Caco-2 (cell line): ENCODE measurements at regions not wholly inside any gene's neighbourhood (a gene's known extent, or its start where the extent isn't known, plus 50 kb on each side); places are given as distances from the start of the nearest gene placed in this dataset.
"Not testable (repeated sequence)": the region's sequence is repeated elsewhere in the genome, so short reads cannot be mapped to it uniquely, and the experiment has no call there.

Experiments used
- BruUV-seq: library from RNA; stranded (reverse); fragments of 400-500 nt; replicated peaks from 2 replicates; lab custom pipeline; 2021; lab: Mats Ljungman, UMichigan
- CTCF ChIA-PET: fragments of 300-600 bp; sonication (Branson Sonifier 250); formaldehyde crosslinking; loops from one replicate; lab custom pipeline; 2022; ENCODE audit warnings: antibody characterized with exemption; lab: Charles Lee
- POLR2A ChIA-PET: fragments of 300-600 bp; sonication (Branson Sonifier 250); formaldehyde crosslinking; loops from one replicate; lab custom pipeline; 2022; ENCODE audit warnings: antibody characterized with exemption; lab: Charles Lee
- DNase-seq, 2 experiments: peaks; one replicate each; pipeline versions ENCODE4 v3.0.0 to v3.0.0-alpha.2; 2020 to 2022
- H3K27me3 ChIP-seq: replicated peaks from 2 replicates; pipeline ENCODE4 v1.6.0; 2011; ENCODE audit warnings: low read length; ENCODE audit not compliant: control insufficient read depth, insufficient read depth
- H3K36me3 ChIP-seq: 2 replicates; pipeline ENCODE4 v1.5.1; 2011; ENCODE audit warnings: low read length; ENCODE audit not compliant: control insufficient read depth, insufficient read depth
- H3K4me1 ChIP-seq: fragments of 250-450 bp; sonication (Bioruptor Pico); 2 replicates; pipeline ENCODE4 v1.5.1; 2020; ENCODE audit warnings: mild to moderate bottlenecking
- H3K4me3 ChIP-seq: 2 replicates; pipeline ENCODE4 v1.5.1; 2011; ENCODE audit warnings: low read depth, mild to moderate bottlenecking, control low read depth, low read length
- H3K9me3 ChIP-seq: fragments of 250-450 bp; sonication (Bioruptor Pico); 2 replicates; pipeline ENCODE4 v1.5.1; 2020; ENCODE audit warnings: mild to moderate bottlenecking, moderate library complexity
- H3K27ac Mint-ChIP-seq: one replicate; pipeline ENCODE4 v1.8.0; 2022; ENCODE audit warnings: mixed read lengths; ENCODE audit not compliant: unreplicated experiment
- H3K27me3 Mint-ChIP-seq: one replicate; pipeline ENCODE4 v1.8.0; 2022; ENCODE audit warnings: mixed read lengths; ENCODE audit not compliant: insufficient read depth, unreplicated experiment
- H3K36me3 Mint-ChIP-seq: one replicate; pipeline ENCODE4 v1.8.0; 2022; ENCODE audit warnings: mild to moderate bottlenecking, mixed read lengths; ENCODE audit not compliant: insufficient read depth, unreplicated experiment
- H3K4me1 Mint-ChIP-seq: one replicate; pipeline ENCODE4 v1.8.0; 2022; ENCODE audit warnings: low read depth, mixed read lengths; ENCODE audit not compliant: unreplicated experiment
- H3K4me3 Mint-ChIP-seq: one replicate; pipeline ENCODE4 v1.8.0; 2022; ENCODE audit warnings: mild to moderate bottlenecking, moderate library complexity, mixed read lengths; ENCODE audit not compliant: unreplicated experiment
- H3K9me3 Mint-ChIP-seq: one replicate; pipeline ENCODE4 v1.8.0; 2022; ENCODE audit warnings: mixed read lengths; ENCODE audit not compliant: unreplicated experiment
- intact Hi-C: fragments of 100-400 bp; cut with micrococcal nuclease; formaldehyde crosslinking; loops from one replicate; pipeline ENCODE4 v1.10.0; 2022; ENCODE audit not compliant: unreplicated experiment
- TF ChIP-seq, protein P1 (sequence below), 2 experiments: fragments of 200-600 bp in 1 of 2; IDR thresholded peaks; 1 replicate in 1 of 2; 2 replicates in 1 of 2; pipeline versions ENCODE4 v1.5.1 to v1.8.0; 2011 to 2022; ENCODE audit warnings: antibody characterized with exemption in 1 of 2, control low read depth in 1 of 2, inconsistent platforms in 1 of 2, low read depth in 1 of 2, low read length in 1 of 2, mild to moderate bottlenecking in 1 of 2, moderate library complexity in 1 of 2; ENCODE audit not compliant: insufficient read depth in 1 of 2, severe bottlenecking in 1 of 2, unreplicated experiment in 1 of 2

DNA sequence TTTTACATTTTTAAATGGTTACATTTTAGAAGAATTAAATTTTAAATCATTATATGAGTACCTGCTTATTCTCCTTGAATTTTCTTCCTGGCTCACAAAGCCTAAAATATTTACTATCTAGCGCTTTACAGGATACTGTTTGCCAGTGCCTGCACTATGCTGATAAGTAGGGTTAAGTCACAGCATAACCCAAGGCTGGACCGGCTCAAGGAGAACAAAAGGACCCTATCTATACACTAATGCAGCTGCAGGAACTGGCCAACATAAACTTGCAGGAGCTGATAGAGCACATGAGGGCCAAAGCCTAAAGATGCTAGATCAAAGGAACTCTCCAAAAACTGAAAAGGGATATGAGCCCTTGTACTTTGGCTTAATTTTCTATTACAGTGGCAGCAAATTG, 1086.9 kb upstream of the TMPRSS15 start:
- POLR2A ChIA-PET: no interaction called here
- Mint-ChIP-seq H3K36me3 (no peaks in the 10 kb centered on the region), H3K9me3 (no peaks in the 10 kb centered on the region), H3K27me3 (no peaks in the 10 kb centered on the region), H3K27ac (no peak overlapping the region), H3K4me3 (no peak overlapping the region), H3K4me1 (no peaks in the 10 kb centered on the region)
- H3K9me3 ChIP-seq: no peaks in the 10 kb centered on the region
- no peak overlapping the region for H3K4me3 ChIP-seq
- CTCF ChIA-PET: no interaction called here
- intact Hi-C loops: no loop called here
- no peaks in the 10 kb centered on the region for H3K4me1 ChIP-seq
- no peak for DNase-seq
- no TSS peak for BruUV-seq
- no peaks in the 10 kb centered on the region for H3K36me3 ChIP-seq
- no peaks in the 10 kb centered on the region for H3K27me3 ChIP-seq
- TF ChIP-seq, protein P1, sequence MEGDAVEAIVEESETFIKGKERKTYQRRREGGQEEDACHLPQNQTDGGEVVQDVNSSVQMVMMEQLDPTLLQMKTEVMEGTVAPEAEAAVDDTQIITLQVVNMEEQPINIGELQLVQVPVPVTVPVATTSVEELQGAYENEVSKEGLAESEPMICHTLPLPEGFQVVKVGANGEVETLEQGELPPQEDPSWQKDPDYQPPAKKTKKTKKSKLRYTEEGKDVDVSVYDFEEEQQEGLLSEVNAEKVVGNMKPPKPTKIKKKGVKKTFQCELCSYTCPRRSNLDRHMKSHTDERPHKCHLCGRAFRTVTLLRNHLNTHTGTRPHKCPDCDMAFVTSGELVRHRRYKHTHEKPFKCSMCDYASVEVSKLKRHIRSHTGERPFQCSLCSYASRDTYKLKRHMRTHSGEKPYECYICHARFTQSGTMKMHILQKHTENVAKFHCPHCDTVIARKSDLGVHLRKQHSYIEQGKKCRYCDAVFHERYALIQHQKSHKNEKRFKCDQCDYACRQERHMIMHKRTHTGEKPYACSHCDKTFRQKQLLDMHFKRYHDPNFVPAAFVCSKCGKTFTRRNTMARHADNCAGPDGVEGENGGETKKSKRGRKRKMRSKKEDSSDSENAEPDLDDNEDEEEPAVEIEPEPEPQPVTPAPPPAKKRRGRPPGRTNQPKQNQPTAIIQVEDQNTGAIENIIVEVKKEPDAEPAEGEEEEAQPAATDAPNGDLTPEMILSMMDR (IDR thresholded peaks at IDR 0.05; ENCODE audit: insufficient read depth in 1 of 2, low read depth in 1 of 2, low read length in 1 of 2, severe bottlenecking in 1 of 2, unreplicated experiment in 1 of 2): no peak

- POLR2A ChIA-PET, CTCF ChIA-PET, BruUV-seq: not testable (repeated sequence)
Measured at GRCh38 chr21:19493437-19494241, 1090.1 kb upstream of the TMPRSS15 start.

DNA sequence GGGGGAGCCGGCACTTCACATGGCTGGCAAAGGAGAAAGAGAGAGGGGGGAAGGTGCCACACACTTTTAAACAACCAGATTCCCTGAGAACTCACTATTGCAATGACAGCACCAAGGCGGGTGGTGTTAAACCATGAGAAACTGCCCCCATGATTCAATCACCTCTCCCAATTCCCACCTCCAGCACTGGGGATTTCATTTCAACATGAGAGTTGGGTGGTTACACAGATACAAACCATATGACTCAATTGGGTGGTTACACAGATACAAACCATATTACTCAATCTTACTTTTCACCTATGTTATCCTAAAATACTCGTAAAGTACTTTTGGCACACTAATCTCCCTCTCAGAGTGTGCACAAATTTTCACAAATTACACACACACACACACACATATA, 1097.5 kb upstream of the TMPRSS15 start:
- Mint-ChIP-seq H3K27me3 (peaks cover 4% of the 10 kb centered on the region), H3K4me3 (no peak overlapping the region), H3K9me3 (no peaks in the 10 kb centered on the region), H3K27ac (no peak overlapping the region), H3K36me3 (no peaks in the 10 kb centered on the region), H3K4me1 (no peaks in the 10 kb centered on the region)
- no peaks in the 10 kb centered on the region for H3K4me1 ChIP-seq
- ChIA-PET CTCF (no interaction called here), POLR2A (no interaction called here)
- no peak overlapping the region for H3K4me3 ChIP-seq
- intact Hi-C loops: no loop called here
- no peaks in the 10 kb centered on the region for H3K27me3 ChIP-seq
- no peaks in the 10 kb centered on the region for H3K9me3 ChIP-seq
- BruUV-seq: no TSS peak
- TF ChIP-seq, protein P1 (IDR thresholded peaks at IDR 0.05; ENCODE audit: insufficient read depth in 1 of 2, low read depth in 1 of 2, low read length in 1 of 2, severe bottlenecking in 1 of 2, unreplicated experiment in 1 of 2): no peak
- no peaks in the 10 kb centered on the region for H3K36me3 ChIP-seq
- no peak for DNase-seq

More at GRCh38 chr21:19493437-19494241, 1090.1 kb upstream of the TMPRSS15 start:
- H3K27ac Mint-ChIP-seq, H3K36me3 Mint-ChIP-seq, H3K4me3 Mint-ChIP-seq, H3K4me1 ChIP-seq, H3K9me3 Mint-ChIP-seq, H3K4me3 ChIP-seq, intact Hi-C loops, H3K9me3 ChIP-seq, H3K27me3 ChIP-seq, H3K4me1 Mint-ChIP-seq, DNase-seq, H3K36me3 ChIP-seq, H3K27me3 Mint-ChIP-seq: not testable (repeated sequence)
